ENCODE measurements at regions not wholly inside any gene's neighbourhood (a gene's known extent, or its start where the extent isn't known, plus 50 kb on each side); places are given as distances from the start of the nearest gene placed in this dataset.

DNA sequence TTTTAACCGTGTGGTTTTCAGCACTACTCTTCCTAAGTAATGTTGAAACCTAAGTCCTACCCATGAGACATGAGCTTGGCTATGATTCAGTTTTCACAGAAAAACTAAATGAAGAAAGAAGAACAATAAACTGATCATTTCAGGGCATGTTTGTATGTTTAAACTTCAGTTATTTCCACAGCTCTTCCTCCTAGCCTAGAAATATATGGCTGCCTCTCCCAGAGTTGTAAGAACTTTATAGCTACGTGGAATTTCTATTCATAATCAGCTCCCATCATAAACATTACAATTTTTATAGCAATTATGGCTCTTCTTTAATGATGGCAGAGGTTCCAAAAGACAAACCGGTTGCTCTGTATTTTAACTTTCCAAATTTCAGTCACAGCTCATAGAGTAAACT is 314.7 kb upstream of the ADAMTSL1 start:
- no peak for DNase-seq

GRCh38 chr9:18163146-18163545 is 310.8 kb upstream of the ADAMTSL1 start:
- DNase-seq, result no peak

- DNase-seq, result no peak
These were observed 306.2 kb upstream of the ADAMTSL1 start for GRCh38 chr9:18167733-18168132.

DNA sequence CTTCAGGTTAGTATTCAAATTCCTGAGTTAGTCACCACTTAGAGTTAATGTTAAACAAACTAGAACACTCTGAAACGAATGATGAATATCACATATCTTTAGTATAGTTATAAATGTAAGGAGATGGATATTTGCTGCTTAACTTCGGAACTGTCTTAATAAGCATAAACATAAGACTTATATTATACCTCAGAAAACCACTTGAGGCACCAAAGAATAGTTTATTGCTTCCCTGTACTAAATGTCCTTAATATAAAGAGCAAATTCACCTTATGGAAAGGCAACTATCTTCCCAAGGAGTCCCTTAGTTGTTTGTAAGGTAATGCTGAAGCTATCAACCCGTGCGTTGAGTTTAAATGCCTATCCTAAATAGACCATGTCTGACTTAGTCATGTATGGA is 300.0 kb upstream of the ADAMTSL1 start:
- no peak for DNase-seq

GRCh38 chr9:18182636-18183035 is 291.3 kb upstream of the ADAMTSL1 start:
- no peak for DNase-seq

DNA sequence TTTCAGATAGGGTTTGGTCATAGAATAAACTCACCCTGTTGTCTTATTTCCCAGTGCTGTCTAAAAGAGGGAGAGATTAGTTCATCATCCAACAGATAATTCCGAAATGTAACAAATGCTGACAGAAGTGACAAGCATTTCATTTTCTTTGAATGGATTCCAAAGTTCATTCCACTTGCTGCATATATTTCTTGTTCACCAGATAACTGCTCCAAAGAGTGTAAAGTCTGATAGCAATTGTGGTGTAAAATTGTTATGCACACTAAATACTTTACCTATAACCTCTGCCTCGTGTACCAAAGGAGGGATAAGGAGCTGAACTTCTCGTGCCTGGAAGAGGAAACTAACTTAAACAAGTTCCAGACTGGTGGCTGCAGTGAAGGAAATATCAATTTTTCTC is 290.0 kb upstream of the ADAMTSL1 start:
- no peak for DNase-seq

GRCh38 chr9:18184401-18184800 is 289.6 kb upstream of the ADAMTSL1 start:
- no peak for DNase-seq

DNA sequence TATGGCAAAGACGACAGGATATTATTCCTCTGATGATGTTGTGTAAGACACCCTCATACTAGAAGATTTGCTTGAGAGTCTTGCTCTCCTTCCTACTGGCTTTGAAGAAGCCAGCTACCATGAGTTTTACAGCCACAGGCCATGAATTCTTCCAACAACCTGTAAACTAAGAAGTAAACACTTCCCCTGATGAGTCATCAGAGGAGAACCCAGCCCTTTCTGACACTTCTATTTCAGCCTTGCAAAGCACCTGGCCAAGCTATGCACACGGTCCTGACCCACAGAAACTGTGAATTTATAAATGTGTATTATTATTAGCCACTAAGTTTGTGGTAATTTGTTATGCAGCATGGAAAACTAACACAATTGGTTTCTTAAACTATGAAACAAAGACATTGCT is 288.8 kb upstream of the ADAMTSL1 start:
- no peak for DNase-seq

GRCh38 chr9:18188971-18189370 is 285.0 kb upstream of the ADAMTSL1 start:
- no peak for DNase-seq

GRCh38 chr9:18189871-18190670 is 283.9 kb upstream of the ADAMTSL1 start:
- peak; percentile 19 for DNase-seq

GRCh38 chr9:18190671-18191374 is 283.1 kb upstream of the ADAMTSL1 start:
- no peak for DNase-seq

DNA sequence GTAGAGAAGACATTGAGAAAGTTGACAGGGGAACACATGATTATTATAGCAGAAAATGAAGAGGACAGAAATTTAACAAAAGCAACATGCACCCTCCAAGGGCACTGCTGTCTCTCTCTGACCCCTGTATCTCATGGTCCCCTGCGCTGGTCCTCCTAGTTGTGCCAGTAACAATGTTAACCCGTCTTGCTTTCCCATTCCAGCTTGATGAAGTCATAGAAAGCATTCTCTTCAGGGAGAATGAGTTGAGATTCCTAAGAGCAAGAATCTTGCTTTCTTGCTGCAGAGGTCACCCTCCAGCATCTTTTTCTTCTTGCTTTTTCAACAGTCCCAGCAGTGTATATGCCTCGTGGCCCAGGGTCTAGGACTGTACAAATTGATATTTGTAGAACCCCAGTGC is 279.6 kb upstream of the ADAMTSL1 start:
- no peak for DNase-seq

DNA sequence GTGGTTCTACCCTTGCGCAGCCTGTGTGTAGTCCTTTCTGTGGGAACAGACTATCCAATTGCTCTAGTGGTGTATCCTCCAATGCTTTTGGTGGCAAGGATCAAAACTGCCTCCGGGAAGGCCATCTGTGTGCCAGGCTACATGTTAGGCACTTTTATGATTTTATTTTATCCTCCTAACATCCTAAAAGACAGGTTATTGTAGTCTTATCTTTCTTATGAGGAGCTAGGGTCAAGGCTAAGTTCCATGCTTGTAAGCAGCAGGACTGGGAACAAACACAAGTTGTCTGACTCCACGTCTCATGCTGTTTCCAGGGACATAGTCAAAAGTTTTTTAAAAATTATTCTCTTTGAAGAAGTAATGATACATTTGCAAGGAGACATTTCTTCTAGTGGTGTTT is 278.7 kb upstream of the ADAMTSL1 start:
- no peak for DNase-seq

GRCh38 chr9:18202924-18203323 is 271.0 kb upstream of the ADAMTSL1 start:
- DNase-seq, result no peak

DNA sequence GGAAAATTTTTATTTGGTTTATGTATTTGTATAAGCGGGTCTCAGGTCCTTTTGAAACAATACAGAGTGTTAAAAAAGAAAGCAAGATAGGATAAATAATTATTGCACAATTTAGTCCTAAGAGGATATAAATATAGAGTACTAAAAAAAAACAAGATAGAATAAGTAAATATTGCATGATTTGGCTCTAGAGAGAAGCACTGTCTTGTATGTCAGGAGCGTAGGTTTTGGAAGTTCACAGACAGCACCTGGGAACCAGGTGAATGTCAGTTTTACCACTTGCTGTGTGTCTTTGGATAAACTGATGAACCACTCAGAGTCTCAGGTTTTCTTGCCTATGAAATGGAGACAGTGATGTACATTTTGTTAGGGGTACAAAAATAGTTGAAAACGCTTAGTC is 266.2 kb upstream of the ADAMTSL1 start:
- DNase-seq, result no peak

- DNase-seq, result no peak
These were observed 265.5 kb upstream of the ADAMTSL1 start for GRCh38 chr9:18208166-18209059.

DNA sequence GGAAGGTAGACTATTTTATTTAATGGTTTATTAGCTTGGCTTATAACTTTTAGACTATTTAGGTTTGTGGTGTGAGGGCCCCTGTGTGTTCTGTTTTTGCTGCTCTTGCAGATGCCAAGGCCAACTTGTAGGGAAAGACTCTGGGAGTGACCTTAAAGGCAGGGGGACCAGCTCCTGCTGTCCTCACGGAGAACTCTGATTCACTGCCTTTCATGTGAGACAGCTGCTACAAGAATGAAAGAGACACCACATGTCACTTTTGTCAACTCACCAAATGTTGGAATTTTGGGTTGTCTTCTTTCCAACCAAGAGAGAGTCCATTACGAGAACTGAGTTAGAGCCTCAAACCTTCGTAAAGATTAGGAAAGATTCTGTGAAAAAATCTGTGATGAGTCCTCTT is 258.3 kb upstream of the ADAMTSL1 start:
- no peak for DNase-seq

DNA sequence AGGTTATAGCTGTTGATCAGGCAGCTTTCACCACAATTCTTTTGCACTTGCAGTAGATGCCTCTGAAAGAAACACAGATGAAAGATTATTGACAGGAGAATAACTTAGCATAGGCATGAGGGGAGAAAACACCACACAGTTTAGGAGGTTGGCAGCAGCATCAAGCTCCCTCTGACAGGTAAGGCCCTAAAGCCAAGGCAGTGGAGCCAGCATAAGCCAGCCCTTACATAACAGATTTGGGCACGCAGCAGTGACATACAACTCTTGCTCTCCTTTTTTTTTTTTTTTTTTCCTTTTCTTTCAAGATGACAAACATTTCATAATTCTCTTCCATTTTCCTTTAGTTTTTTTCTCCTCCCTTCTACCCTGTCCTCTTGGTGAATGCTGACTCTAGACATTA is 257.6 kb upstream of the ADAMTSL1 start:
- DNase-seq, result no peak

DNA sequence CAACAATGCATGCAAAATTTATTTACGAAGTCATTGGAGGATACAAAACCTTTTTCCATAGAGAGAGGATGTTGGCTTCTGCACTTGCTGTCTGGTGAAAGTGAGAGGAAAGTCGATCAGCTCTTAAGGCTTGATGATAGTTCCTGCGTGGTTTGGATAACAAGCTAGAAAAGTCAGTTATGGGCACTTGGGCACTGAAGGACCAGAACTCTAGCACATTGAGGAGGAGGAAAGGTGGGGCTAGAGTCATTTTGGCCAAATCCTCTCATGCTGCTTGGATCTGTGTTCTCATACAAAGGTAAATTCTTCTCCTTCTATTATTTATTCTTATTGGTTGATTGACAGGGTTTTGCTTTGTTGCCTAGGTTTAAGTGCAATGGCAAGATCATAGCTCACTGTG is 245.9 kb upstream of the ADAMTSL1 start:
- DNase-seq, result no peak

DNA sequence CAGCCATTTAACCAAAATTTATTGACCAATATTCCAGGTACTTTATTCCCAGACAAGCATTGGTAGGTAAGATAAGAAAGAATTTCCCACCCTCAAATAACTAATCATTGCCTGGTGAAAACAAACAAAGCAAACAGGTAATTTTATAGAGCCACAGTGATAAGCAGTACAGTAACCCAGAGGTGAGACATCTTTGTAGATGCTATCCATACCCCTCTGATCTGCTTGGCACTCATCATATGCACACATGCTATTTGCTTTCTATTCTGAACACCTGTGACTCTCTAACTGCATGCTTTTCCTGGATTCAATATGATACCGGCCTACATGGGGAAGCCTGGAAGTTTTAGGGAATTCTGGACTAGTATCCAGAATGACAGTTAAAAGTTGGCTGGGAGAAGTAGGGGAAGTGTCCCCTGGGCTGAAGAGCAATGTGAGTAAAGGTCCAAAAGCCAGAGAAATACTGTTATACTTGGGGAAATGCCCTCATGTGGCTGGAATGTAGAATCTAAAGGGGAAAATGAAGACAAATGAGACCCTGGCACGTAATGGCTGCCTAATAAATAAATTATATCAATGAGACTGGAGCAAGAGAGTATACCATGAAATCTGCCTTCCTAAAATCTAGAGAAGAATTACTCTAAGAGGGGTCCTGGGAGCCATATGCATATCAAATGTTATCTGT is 243.8 kb upstream of the ADAMTSL1 start:
- DNase-seq, result no peak

- no peak for DNase-seq
These were observed 240.6 kb upstream of the ADAMTSL1 start for GRCh38 chr9:18233311-18233710.

GRCh38 chr9:18233776-18234445 is 240.0 kb upstream of the ADAMTSL1 start:
- no peak for DNase-seq
